Progenitor cell of endocrine pancreas (in vitro differentiated cells): ENCODE measurements at regions not wholly inside any gene's neighbourhood (a gene's known extent, or its start where the extent isn't known, plus 50 kb on each side); places are given as distances from the start of the nearest gene placed in this dataset.

Experiments
- DNase-seq: peaks from one replicate; pipeline ENCODE4 v3.0.0; 2021; ENCODE audit warnings: low spot score; ENCODE audit not compliant: unreplicated experiment
- H3K27ac Mint-ChIP-seq: 2 replicates; pipeline ENCODE4 v1.8.0; 2021; ENCODE audit warnings: mild to moderate bottlenecking, moderate library complexity, mixed read lengths
- H3K27me3 Mint-ChIP-seq: 2 replicates; pipeline ENCODE4 v1.8.0; 2021; ENCODE audit warnings: mixed read lengths
- H3K36me3 Mint-ChIP-seq: 2 replicates; pipeline ENCODE4 v1.8.0; 2022; ENCODE audit warnings: mixed read lengths; ENCODE audit not compliant: insufficient read depth
- H3K4me1 Mint-ChIP-seq: 2 replicates; pipeline ENCODE4 v1.8.0; 2021; ENCODE audit warnings: low read depth, mixed read lengths
- H3K4me3 Mint-ChIP-seq: 2 replicates; pipeline ENCODE4 v1.8.0; 2021; ENCODE audit warnings: low read depth, mild to moderate bottlenecking, moderate library complexity, mixed read lengths
- H3K9me3 Mint-ChIP-seq: 2 replicates; pipeline ENCODE4 v1.8.0; 2021; ENCODE audit warnings: low read depth, mixed read lengths
- CTCF ChIP-seq: fragments of 200-600 bp; sonication (generic); IDR thresholded peaks from one replicate; pipeline ENCODE4 v1.5.0; 2021; ENCODE audit warnings: antibody characterized with exemption, mild to moderate bottlenecking; ENCODE audit not compliant: unreplicated experiment

GRCh38 chrX:137945470-137945869, 379.5 kb downstream of the ZIC3 start:
- Mint-ChIP-seq H3K27me3 (no peaks in the 10 kb centered on the region), H3K4me1 (no peaks in the 10 kb centered on the region), H3K4me3 (no peak overlapping the region), H3K36me3 (peaks cover 2% of the 10 kb centered on the region), H3K27ac (no peak overlapping the region), H3K9me3 (peaks cover 24% of the 10 kb centered on the region)
- no peak for TF ChIP-seq CTCF
- no peak for DNase-seq

- Mint-ChIP-seq H3K4me3 (no peak overlapping the region), H3K36me3 (no peaks in the 10 kb centered on the region), H3K27ac (no peak overlapping the region), H3K4me1 (no peaks in the 10 kb centered on the region), H3K9me3 (peaks cover 12% of the 10 kb centered on the region), H3K27me3 (peaks cover 14% of the 10 kb centered on the region)
- DNase-seq: no peak
- TF ChIP-seq CTCF: no peak
Measured at GRCh38 chrX:137969191-137969590, 403.3 kb downstream of the ZIC3 start.

- no peak overlapping the region for H3K4me3 Mint-ChIP-seq
- DNase-seq: no peak
- H3K4me1 Mint-ChIP-seq: no peaks in the 10 kb centered on the region
- no peak overlapping the region for H3K27ac Mint-ChIP-seq
- H3K9me3 Mint-ChIP-seq: peaks cover under 1% of the 10 kb centered on the region
- H3K27me3 Mint-ChIP-seq: peaks cover 2% of the 10 kb centered on the region
- no peaks in the 10 kb centered on the region for H3K36me3 Mint-ChIP-seq
- TF ChIP-seq CTCF: no peak
Measured at GRCh38 chrX:137982472-137983172, 416.7 kb downstream of the ZIC3 start.

- H3K9me3 Mint-ChIP-seq: peaks cover 9% of the 10 kb centered on the region
Measured at GRCh38 chrX:137988470-137988869, 422.5 kb downstream of the ZIC3 start.

GRCh38 chrX:137998619-137999018, 432.7 kb downstream of the ZIC3 start:
- H3K4me3 Mint-ChIP-seq: no peak overlapping the region
- no peak overlapping the region for H3K27ac Mint-ChIP-seq
- DNase-seq: no peak
- H3K27me3 Mint-ChIP-seq: peaks cover 3% of the 10 kb centered on the region
- H3K9me3 Mint-ChIP-seq: peaks cover 12% of the 10 kb centered on the region
- peaks cover 2% of the 10 kb centered on the region for H3K4me1 Mint-ChIP-seq
- H3K36me3 Mint-ChIP-seq: no peaks in the 10 kb centered on the region
- no peak for TF ChIP-seq CTCF

More at GRCh38 chrX:137988470-137988869, 422.5 kb downstream of the ZIC3 start:
- Mint-ChIP-seq H3K36me3 (no peaks in the 10 kb centered on the region), H3K27me3 (peaks cover 2% of the 10 kb centered on the region), H3K4me3 (no peak overlapping the region), H3K27ac (no peak overlapping the region), H3K4me1 (no peaks in the 10 kb centered on the region)
- no peak for DNase-seq
- no peak for TF ChIP-seq CTCF
